GM12892 (cell line): ENCODE measurements at regions not wholly inside any gene's neighbourhood (a gene's known extent, or its start where the extent isn't known, plus 50 kb on each side); places are given as distances from the start of the nearest gene placed in this dataset.
A peak's percentile ranks its signal among the peaks of the same experiment; 100 is the strongest.
"Not testable (repeated sequence)": the region's sequence is repeated elsewhere in the genome, so short reads cannot be mapped to it uniquely, and the experiment has no call there.

Experiments
- DNase-seq: peaks from one replicate; pipeline ENCODE4 v3.0.0; 2011; ENCODE audit not compliant: insufficient read length
- FAIRE-seq: peaks from 2 replicates; lab custom pipeline; 2011; peaks lifted over from hg19 to GRCh38; lab: Jason Lieb, UNC
- POLR2A ChIP-seq: IDR thresholded peaks from 2 replicates; pipeline ENCODE4 v1.6.1; 2011; ENCODE audit warnings: low read depth, low read length, control low read depth
- POLR2AphosphoS5 ChIP-seq: IDR thresholded peaks from 2 replicates; pipeline ENCODE4 v1.6.1; 2011; ENCODE audit warnings: low read depth, low read length, control low read depth
- TAF1 ChIP-seq: IDR thresholded peaks from 2 replicates; pipeline ENCODE4 v1.6.1; 2011; ENCODE audit warnings: low read depth, mild to moderate bottlenecking, control low read depth, low read length, borderline replicate concordance

GRCh38 chr5:163912046-163912445 lies 406.6 kb downstream of the MAT2B start:
- FAIRE-seq (no peak), DNase-seq (no peak)
- no peak for TF ChIP-seq POLR2AphosphoS5
- no peak for TF ChIP-seq POLR2A
- no peak for TF ChIP-seq TAF1

- DNase-seq, result no peak
- TF ChIP-seq POLR2A (no peak), TAF1 (no peak), POLR2AphosphoS5 (no peak)
- FAIRE-seq, result no peak
Observed at GRCh38 chr5:163913548-163913947, 408.1 kb downstream of the MAT2B start.

- no peak for DNase-seq
- FAIRE-seq, result no peak
- no peak for TF ChIP-seq TAF1
- TF ChIP-seq POLR2AphosphoS5, result no peak
- TF ChIP-seq POLR2A, result no peak
Observed at GRCh38 chr5:163914910-163915309, 409.5 kb downstream of the MAT2B start.

- no peak for DNase-seq
- FAIRE-seq, result peak; percentile 97
- TF ChIP-seq POLR2AphosphoS5 (no peak), TAF1 (no peak), POLR2A (no peak; the same call in 1 of the 2 replicates)
Observed at GRCh38 chr5:163915481-163915961, 410.1 kb downstream of the MAT2B start.

GRCh38 chr5:163916376-163916775 lies 411.0 kb downstream of the MAT2B start:
- DNase-seq, result peak; percentile 7
- FAIRE-seq, result peak; percentile 97
- TF ChIP-seq TAF1, result no peak
- peak; percentile 13; the same call in 1 of the 2 replicates for TF ChIP-seq POLR2A
- no peak for TF ChIP-seq POLR2AphosphoS5

- FAIRE-seq (no peak), DNase-seq (no peak)
- TF ChIP-seq POLR2AphosphoS5 (no peak), TAF1 (no peak), POLR2A (no peak)
Observed at GRCh38 chr5:163916861-163917260, 411.4 kb downstream of the MAT2B start.

GRCh38 chr5:163917747-163918146 lies 412.3 kb downstream of the MAT2B start:
- FAIRE-seq (no peak), DNase-seq (no peak)
- TF ChIP-seq POLR2AphosphoS5, result no peak
- TF ChIP-seq TAF1, result no peak
- TF ChIP-seq POLR2A, result no peak

GRCh38 chr5:163934990-163935389 lies 429.6 kb downstream of the MAT2B start:
- DNase-seq, FAIRE-seq: not testable (repeated sequence)

- no peak for DNase-seq
- FAIRE-seq, result no peak
- TF ChIP-seq POLR2AphosphoS5 (no peak), TAF1 (no peak), POLR2A (no peak)
Observed at GRCh38 chr5:163938595-163938994, 433.2 kb downstream of the MAT2B start.

GRCh38 chr5:163941079-163941478 lies 435.7 kb downstream of the MAT2B start:
- peak; percentile 69 for FAIRE-seq
- no peak for DNase-seq
- TF ChIP-seq POLR2AphosphoS5 (no peak), POLR2A (no peak), TAF1 (no peak)

- FAIRE-seq, result no peak
- TF ChIP-seq TAF1 (no peak), POLR2AphosphoS5 (no peak), POLR2A (no peak)
Observed at GRCh38 chr5:163943546-163943945, 438.1 kb downstream of the MAT2B start.

GRCh38 chr5:163944738-163945137 lies 439.3 kb downstream of the MAT2B start:
- no peak for TF ChIP-seq TAF1
- TF ChIP-seq POLR2AphosphoS5, result no peak
- no peak for TF ChIP-seq POLR2A
- DNase-seq (no peak), FAIRE-seq (no peak)

More at GRCh38 chr5:163943546-163943945, 438.1 kb downstream of the MAT2B start:
- DNase-seq, result no peak
